Keratinocyte (primary cell): ENCODE measurements at regions not wholly inside any gene's neighbourhood (a gene's known extent, or its start where the extent isn't known, plus 50 kb on each side); places are given as distances from the start of the nearest gene placed in this dataset.

Source experiments
- DNase-seq: peaks from one replicate; pipeline ENCODE4 v3.0.0-alpha.2; 2011; ENCODE audit warnings: low read depth, missing footprints, low spot score
- FAIRE-seq: peaks from 2 replicates; lab custom pipeline; 2011; peaks lifted over from hg19 to GRCh38; lab: Jason Lieb, UNC
- H2AFZ ChIP-seq: 2 replicates; pipeline ENCODE4 v1.6.0; 2012; ENCODE audit warnings: low read length, control low read depth, inconsistent platforms; ENCODE audit not compliant: control insufficient read depth
- H3K27ac ChIP-seq: 2 replicates; pipeline ENCODE4 v1.5.1; 2011; ENCODE audit warnings: low read length; ENCODE audit not compliant: control insufficient read depth, insufficient read depth
- H3K27me3 ChIP-seq: 3 replicates; pipeline ENCODE4 v1.6.0; 2011; ENCODE audit warnings: low read length; ENCODE audit not compliant: control insufficient read depth, insufficient read depth; ENCODE audit errors: extremely low read depth
- H3K36me3 ChIP-seq, 2 experiments: 2 replicates in 1 of 2; 3 replicates in 1 of 2; pipeline ENCODE4 v1.5.1; 2011; ENCODE audit warnings: low read length in 2 of 2, mild to moderate bottlenecking in 1 of 2; ENCODE audit not compliant: control insufficient read depth in 2 of 2, insufficient read depth in 2 of 2; ENCODE audit errors: extremely low read depth in 1 of 2
- H3K4me1 ChIP-seq: 3 replicates; pipeline ENCODE4 v1.5.1; 2011; ENCODE audit warnings: low read length; ENCODE audit not compliant: control insufficient read depth, insufficient read depth; ENCODE audit errors: extremely low read depth
- H3K4me2 ChIP-seq: 3 replicates; pipeline ENCODE4 v1.6.0; 2011; ENCODE audit warnings: low read depth, low read length; ENCODE audit not compliant: control insufficient read depth, insufficient read depth; ENCODE audit errors: extremely low read depth
- H3K4me3 ChIP-seq, 3 experiments: fragments of 200-600 bp in 1 of 3; sonication (generic) in 1 of 3; 2 replicates in 2 of 3; 3 replicates in 1 of 3; pipeline ENCODE4 v1.5.1; 2011 to 2016; ENCODE audit warnings: low read length in 3 of 3, mild to moderate bottlenecking in 3 of 3, control low read depth in 2 of 3, inconsistent platforms in 1 of 3, low read depth in 1 of 3, mixed read lengths in 1 of 3, mixed run types in 1 of 3, moderate library complexity in 1 of 3; ENCODE audit not compliant: control insufficient read depth in 2 of 3, insufficient read depth in 2 of 3; ENCODE audit errors: extremely low read depth in 1 of 3
- H3K79me2 ChIP-seq: 2 replicates; pipeline ENCODE4 v1.6.0; 2012; ENCODE audit warnings: low read length; ENCODE audit not compliant: control insufficient read depth, insufficient read depth
- H3K9ac ChIP-seq: 3 replicates; pipeline ENCODE4 v1.6.0; 2011; ENCODE audit warnings: low read length; ENCODE audit not compliant: control insufficient read depth, insufficient read depth; ENCODE audit errors: extremely low read depth
- H3K9me1 ChIP-seq: 3 replicates; pipeline ENCODE4 v1.6.0; 2011; ENCODE audit warnings: low read length; ENCODE audit not compliant: control insufficient read depth, insufficient read depth; ENCODE audit errors: extremely low read depth
- H3K9me3 ChIP-seq: 2 replicates; pipeline ENCODE4 v1.5.1; 2012; ENCODE audit warnings: low read depth, low read length; ENCODE audit not compliant: control insufficient read depth
- H4K20me1 ChIP-seq: 3 replicates; pipeline ENCODE4 v1.6.0; 2011; ENCODE audit warnings: low read length; ENCODE audit not compliant: control insufficient read depth, insufficient read depth; ENCODE audit errors: extremely low read depth
- EZH2 ChIP-seq: IDR thresholded peaks from one replicate; pipeline ENCODE4 v1.6.1; 2012; ENCODE audit warnings: inconsistent platforms, mild to moderate bottlenecking, low read length, moderate library complexity
- dilution Hi-C: fragments of 300-500 bp; cut with MboI; formaldehyde crosslinking; loops from one replicate; pipeline ENCODE4 v1.7.0; 2020; ENCODE audit warnings: low sequenced_read_pairs; ENCODE audit not compliant: extremely low pct_ligation_motif_present
- TF ChIP-seq, protein P1 (sequence below), 3 experiments: IDR thresholded peaks in 1 of 3; conservative IDR thresholded peaks in 1 of 3; optimal IDR thresholded peaks in 1 of 3; 2 replicates in 2 of 3; 3 replicates in 1 of 3; pipeline versions ENCODE3 to v1.5.1; 2011; ENCODE audit warnings: low read length in 3 of 3, mild to moderate bottlenecking in 3 of 3, moderate library complexity in 2 of 3, control low read depth in 1 of 3, inconsistent platforms in 1 of 3; ENCODE audit not compliant: insufficient read depth in 2 of 3; ENCODE audit errors: extremely low read depth in 1 of 3

DNA sequence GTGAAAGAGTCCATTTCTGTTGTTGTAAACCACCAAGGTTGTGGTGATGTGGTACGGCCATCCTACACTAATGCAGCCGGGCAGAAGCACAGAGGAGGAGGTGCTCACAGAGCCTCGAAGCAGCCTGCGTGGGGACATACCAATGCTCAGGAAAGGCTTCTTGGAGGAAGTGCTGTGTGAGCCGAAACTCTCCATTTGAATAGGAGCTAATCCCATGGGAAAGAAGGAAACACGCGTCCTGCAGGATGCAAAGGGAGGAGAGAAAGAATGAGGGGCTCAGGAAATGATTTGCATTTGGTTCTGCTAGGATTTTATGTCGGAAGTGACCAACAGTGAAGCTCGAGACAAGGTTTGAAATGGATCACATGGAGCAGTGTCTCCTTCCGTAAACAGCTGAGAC lies 477.9 kb upstream of the ANKRD30A start:
- Histone ChIP-seq H3K27me3 (no peaks in the 10 kb centered on the region), H3K9me3 (no peaks in the 10 kb centered on the region), H3K36me3 (no peaks in the 10 kb centered on the region), H3K79me2 (no peaks in the 10 kb centered on the region), H3K9me1 (no peaks in the 10 kb centered on the region), H3K9ac (no peak overlapping the region), H3K27ac (no peak overlapping the region), H4K20me1 (no peaks in the 10 kb centered on the region), H3K4me2 (no peak overlapping the region), H2AFZ (no peak overlapping the region), H3K4me1 (no peaks in the 10 kb centered on the region), H3K4me3 (no peak overlapping the region)
- dilution Hi-C loops, result no loop called here
- DNase-seq (no peak), FAIRE-seq (no peak)
- TF ChIP-seq, protein P1, sequence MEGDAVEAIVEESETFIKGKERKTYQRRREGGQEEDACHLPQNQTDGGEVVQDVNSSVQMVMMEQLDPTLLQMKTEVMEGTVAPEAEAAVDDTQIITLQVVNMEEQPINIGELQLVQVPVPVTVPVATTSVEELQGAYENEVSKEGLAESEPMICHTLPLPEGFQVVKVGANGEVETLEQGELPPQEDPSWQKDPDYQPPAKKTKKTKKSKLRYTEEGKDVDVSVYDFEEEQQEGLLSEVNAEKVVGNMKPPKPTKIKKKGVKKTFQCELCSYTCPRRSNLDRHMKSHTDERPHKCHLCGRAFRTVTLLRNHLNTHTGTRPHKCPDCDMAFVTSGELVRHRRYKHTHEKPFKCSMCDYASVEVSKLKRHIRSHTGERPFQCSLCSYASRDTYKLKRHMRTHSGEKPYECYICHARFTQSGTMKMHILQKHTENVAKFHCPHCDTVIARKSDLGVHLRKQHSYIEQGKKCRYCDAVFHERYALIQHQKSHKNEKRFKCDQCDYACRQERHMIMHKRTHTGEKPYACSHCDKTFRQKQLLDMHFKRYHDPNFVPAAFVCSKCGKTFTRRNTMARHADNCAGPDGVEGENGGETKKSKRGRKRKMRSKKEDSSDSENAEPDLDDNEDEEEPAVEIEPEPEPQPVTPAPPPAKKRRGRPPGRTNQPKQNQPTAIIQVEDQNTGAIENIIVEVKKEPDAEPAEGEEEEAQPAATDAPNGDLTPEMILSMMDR (optimal IDR thresholded peaks at IDR 0.05 in 1 of 3, IDR thresholded peaks at IDR 0.05 in 1 of 3, conservative IDR thresholded peaks at IDR 0.05 in 1 of 3; ENCODE audit: extremely low read depth in 1 of 3, insufficient read depth in 2 of 3, low read length in 3 of 3), result no peak

DNA sequence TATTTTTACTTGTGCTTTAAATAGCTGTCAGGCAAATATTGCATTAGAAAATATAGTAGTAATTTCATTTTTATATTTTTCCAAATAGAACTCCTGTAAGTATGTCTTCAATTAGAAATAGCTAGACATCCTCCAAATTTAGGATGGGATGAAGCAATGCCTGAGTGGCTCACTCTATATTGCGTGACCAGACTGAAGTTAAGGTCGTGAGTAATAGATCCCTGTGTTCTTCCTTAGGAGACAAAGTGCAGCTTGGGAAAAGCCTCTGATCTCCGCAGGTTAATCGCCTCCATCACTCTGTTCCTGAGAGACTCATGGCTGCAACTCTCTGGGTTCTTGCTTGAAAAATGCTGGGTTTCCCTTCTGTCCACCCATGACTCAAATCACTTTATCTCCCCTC lies 484.8 kb upstream of the ANKRD30A start:
- FAIRE-seq (no peak), DNase-seq (no peak)
- H3K79me2 ChIP-seq, result no peaks in the 10 kb centered on the region

More for the DNA sequence above, 484.8 kb upstream of the ANKRD30A start:
- H3K9me1 ChIP-seq, result no peaks in the 10 kb centered on the region
- no peaks in the 10 kb centered on the region for H3K36me3 ChIP-seq
- dilution Hi-C loops, result no loop called here
- no peaks in the 10 kb centered on the region for H3K9me3 ChIP-seq
- no peaks in the 10 kb centered on the region for H4K20me1 ChIP-seq
- no peak overlapping the region for H2AFZ ChIP-seq
- H3K27me3 ChIP-seq, result no peaks in the 10 kb centered on the region
- H3K4me3 ChIP-seq, result no peak overlapping the region
- TF ChIP-seq EZH2, result no peak
- TF ChIP-seq, protein P1 (optimal IDR thresholded peaks at IDR 0.05 in 1 of 3, IDR thresholded peaks at IDR 0.05 in 1 of 3, conservative IDR thresholded peaks at IDR 0.05 in 1 of 3; ENCODE audit: extremely low read depth in 1 of 3, insufficient read depth in 2 of 3, low read length in 3 of 3), result no peak
- no peak overlapping the region for H3K27ac ChIP-seq
- no peak overlapping the region for H3K9ac ChIP-seq
- no peaks in the 10 kb centered on the region for H3K4me1 ChIP-seq
- H3K4me2 ChIP-seq, result no peak overlapping the region
